ENCODE measurements at regions not wholly inside any gene's neighbourhood (a gene's known extent, or its start where the extent isn't known, plus 50 kb on each side); places are given as distances from the start of the nearest gene placed in this dataset.
"Not testable (repeated sequence)": the region's sequence is repeated elsewhere in the genome, so short reads cannot be mapped to it uniquely, and the experiment has no call there.

- no peak for TF ChIP-seq EP300 (IDR thresholded peaks at IDR 0.05)
- TF ChIP-seq CTCF (IDR thresholded peaks at IDR 0.05), result no peak
- no peak for TF ChIP-seq POLR2AphosphoS5 (IDR thresholded peaks at IDR 0.05)
- TF ChIP-seq POLR2A (IDR thresholded peaks at IDR 0.05), result no peak
- no peaks in the 10 kb centered on the region for H3K36me3 ChIP-seq
- no peaks in the 10 kb centered on the region for H3K27me3 ChIP-seq
- DNase-seq (no peak), ATAC-seq (ENCODE audit: low FRiP score in 2 of 2) (no peak)
- H3K9me3 ChIP-seq, result no peaks in the 10 kb centered on the region
- 80 to 95% methylated on average over 2 of the region's 2 CpGs for WGBS, 2 donors
- no peaks in the 10 kb centered on the region for H3K4me1 ChIP-seq
- H3K4me3 ChIP-seq, result no peak overlapping the region
- H3K27ac ChIP-seq, result no peak overlapping the region
Measured at GRCh38 chr5:104494083-104494482, 931.5 kb upstream of the NUDT12 start.

DNA sequence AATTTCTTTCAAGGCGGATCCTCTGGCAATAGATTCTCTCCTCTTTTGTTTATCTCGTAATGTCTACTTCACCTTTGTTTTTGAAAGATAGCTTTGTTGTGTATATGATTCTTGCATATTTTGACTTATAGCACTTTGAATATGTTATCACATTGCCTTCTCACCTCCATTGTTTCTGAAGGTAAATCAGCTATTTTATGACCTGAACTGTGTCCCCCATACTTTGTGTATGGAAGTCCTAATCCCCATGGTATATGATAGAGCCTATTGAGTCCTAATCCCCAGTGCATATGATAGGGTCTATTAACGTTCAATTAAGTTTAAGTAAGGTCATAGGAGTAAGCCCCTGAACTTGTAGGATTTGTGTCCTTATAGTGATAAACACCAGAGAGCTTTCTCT is 910.2 kb upstream of the NUDT12 start:
- Histone ChIP-seq H3K36me3 (no peaks in the 10 kb centered on the region), H3K27me3 (no peaks in the 10 kb centered on the region), H3K4me3 (no peak overlapping the region), H3K9me3 (peaks cover 0 to 12% (median 0%) of the 10 kb centered on the region in 4 donors), H3K4me1 (no peaks in the 10 kb centered on the region), H3K27ac (no peak overlapping the region)
- 80 to 91% methylated on average over 3 of the region's 3 CpGs for WGBS, 2 donors
- DNase-seq (no peak), ATAC-seq (ENCODE audit: low FRiP score in 2 of 2) (no peak)
- TF ChIP-seq EP300 (IDR thresholded peaks at IDR 0.05), result no peak
- TF ChIP-seq CTCF (IDR thresholded peaks at IDR 0.05), result no peak
- no peak for TF ChIP-seq POLR2A (IDR thresholded peaks at IDR 0.05)
- TF ChIP-seq POLR2AphosphoS5 (IDR thresholded peaks at IDR 0.05), result no peak

DNA sequence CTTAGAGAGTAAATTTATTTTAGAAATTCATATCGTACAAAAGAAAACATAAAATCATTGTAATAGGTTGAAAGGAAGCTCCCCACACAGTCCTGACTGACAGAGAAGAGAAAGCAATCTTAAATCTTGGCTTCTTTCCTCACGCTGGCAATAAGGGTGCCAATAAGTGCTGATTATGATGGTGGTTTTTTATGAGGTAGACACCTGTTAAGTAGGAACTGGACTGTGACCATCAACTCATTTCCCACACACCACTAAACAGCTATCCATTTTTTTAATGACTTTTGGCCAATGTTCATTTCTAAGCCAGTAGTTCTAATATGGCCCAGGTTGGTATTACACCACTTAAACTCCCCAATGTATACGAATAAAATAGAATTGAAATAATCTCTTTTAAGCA is 893.5 kb upstream of the NUDT12 start:
- Histone ChIP-seq H3K27ac (no peak overlapping the region), H3K9me3 (no peaks in the 10 kb centered on the region), H3K4me3 (no peak overlapping the region), H3K27me3 (no peaks in the 10 kb centered on the region), H3K36me3 (no peaks in the 10 kb centered on the region), H3K4me1 (no peaks in the 10 kb centered on the region)
- ATAC-seq (ENCODE audit: low FRiP score in 2 of 2) (no peak), DNase-seq (no peak)
- 77 to 80% methylated on average over 3 of the region's 3 CpGs for WGBS, 2 donors
- TF ChIP-seq EP300 (IDR thresholded peaks at IDR 0.05), result no peak
- TF ChIP-seq POLR2AphosphoS5 (IDR thresholded peaks at IDR 0.05), result no peak
- TF ChIP-seq CTCF (IDR thresholded peaks at IDR 0.05), result no peak
- no peak for TF ChIP-seq POLR2A (IDR thresholded peaks at IDR 0.05)

DNA sequence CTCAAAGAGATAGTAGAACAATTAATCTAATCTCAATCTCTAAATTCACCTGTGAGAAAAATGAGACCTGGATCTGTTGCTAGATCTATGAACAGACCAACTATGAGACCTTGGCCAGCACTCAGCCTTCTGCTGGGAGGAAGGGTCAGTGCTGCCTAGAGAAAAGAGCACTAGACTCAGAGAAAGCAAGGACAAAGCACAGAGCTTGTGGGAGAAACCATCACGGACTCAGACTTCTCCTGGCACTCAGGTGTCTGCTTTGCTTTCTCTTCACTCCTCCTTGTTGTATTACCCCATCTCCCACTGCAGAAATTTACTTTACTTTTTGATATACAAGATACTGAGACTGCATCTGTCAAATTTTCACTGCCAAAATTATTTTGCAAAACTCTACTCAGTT is 890.0 kb upstream of the NUDT12 start:
- no peaks in the 10 kb centered on the region for H3K36me3 ChIP-seq
- no peak for DNase-seq
- no peaks in the 10 kb centered on the region for H3K9me3 ChIP-seq
- WGBS, 2 donors, result 67% methylated on average over 1 of the region's 1 CpG
- no peak for TF ChIP-seq POLR2A (IDR thresholded peaks at IDR 0.05)
- no peak for TF ChIP-seq POLR2AphosphoS5 (IDR thresholded peaks at IDR 0.05)
- TF ChIP-seq EP300 (IDR thresholded peaks at IDR 0.05), result no peak
- no peak for TF ChIP-seq CTCF (IDR thresholded peaks at IDR 0.05)
- H3K4me3 ChIP-seq, result no peak overlapping the region
- no peaks in the 10 kb centered on the region for H3K27me3 ChIP-seq
- H3K4me1 ChIP-seq, result no peaks in the 10 kb centered on the region
- ATAC-seq (ENCODE audit: low FRiP score in 2 of 2), result no peak
- H3K27ac ChIP-seq, result no peak overlapping the region

DNA sequence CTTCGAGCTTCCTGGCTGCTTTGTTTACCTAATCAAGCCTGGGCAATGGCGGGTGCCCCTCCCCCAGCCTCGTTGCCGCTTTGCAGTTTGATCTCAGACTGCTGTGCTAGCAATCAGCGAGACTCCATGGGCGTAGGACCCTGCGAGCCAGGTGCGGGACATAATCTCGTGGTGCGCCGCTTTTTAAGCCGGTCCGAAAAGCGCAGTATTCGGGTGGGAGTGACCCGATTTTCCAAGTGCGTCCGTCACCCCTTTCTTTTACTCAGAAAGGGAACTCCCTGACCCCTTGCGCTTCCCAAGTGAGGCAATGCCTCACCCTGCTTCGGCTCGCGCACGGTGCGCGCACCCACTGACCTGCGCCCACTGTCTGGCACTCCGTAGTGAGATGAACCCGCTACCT is 889.3 kb upstream of the NUDT12 start:
- H3K27ac ChIP-seq; H3K36me3 ChIP-seq; H3K4me3 ChIP-seq; H3K9me3 ChIP-seq; H3K27me3 ChIP-seq; ATAC-seq (ENCODE audit: low FRiP score in 2 of 2); H3K4me1 ChIP-seq: not testable (repeated sequence)
- peak in 1 of 2 donors; percentile 32 for DNase-seq
- 95% methylated on average over 28 of the region's 28 CpGs for WGBS, 2 donors
